H9 (cell line): ENCODE measurements at regions not wholly inside any gene's neighbourhood (a gene's known extent, or its start where the extent isn't known, plus 50 kb on each side); places are given as distances from the start of the nearest gene placed in this dataset.

Source experiments
- DNase-seq: peaks from one replicate; pipeline ENCODE4 v3.0.0-alpha.2; 2017
- H2AFZ ChIP-seq: one replicate; pipeline ENCODE4 v1.6.1; 2013; ENCODE audit warnings: mild to moderate bottlenecking, low read length, control low read depth, moderate library complexity
- H2AK5ac ChIP-seq: 2 replicates; pipeline ENCODE4 v1.6.1; 2013; ENCODE audit warnings: low read length, control low read depth, mixed read lengths; ENCODE audit not compliant: insufficient read length
- H2BK120ac ChIP-seq: one replicate; pipeline ENCODE4 v1.6.1; 2013; ENCODE audit warnings: low read depth, mild to moderate bottlenecking, low read length, control low read depth, inconsistent platforms; ENCODE audit not compliant: poor library complexity, severe bottlenecking
- H2BK12ac ChIP-seq: 2 replicates; pipeline ENCODE4 v1.6.1; 2013; ENCODE audit warnings: low read length, control low read depth, mixed read lengths, low read depth; ENCODE audit not compliant: insufficient read length
- H2BK15ac ChIP-seq: 2 replicates; pipeline ENCODE4 v1.6.1; 2013; ENCODE audit warnings: low read depth, low read length, control low read depth
- H2BK20ac ChIP-seq: one replicate; pipeline ENCODE4 v1.6.1; 2013; ENCODE audit warnings: low read depth, mild to moderate bottlenecking, low read length, control low read depth, inconsistent platforms; ENCODE audit not compliant: poor library complexity, severe bottlenecking
- H2BK5ac ChIP-seq: 2 replicates; pipeline ENCODE4 v1.6.1; 2013; ENCODE audit warnings: low read length, control low read depth, mixed read lengths; ENCODE audit not compliant: insufficient read length
- H3K14ac ChIP-seq: 2 replicates; pipeline ENCODE4 v1.6.1; 2013; ENCODE audit warnings: low read length, control low read depth; ENCODE audit not compliant: insufficient read depth
- H3K18ac ChIP-seq: 2 replicates; pipeline ENCODE4 v1.6.1; 2013; ENCODE audit warnings: low read depth, mild to moderate bottlenecking, mixed read lengths, low read length, control low read depth; ENCODE audit not compliant: insufficient read length
- H3K23ac ChIP-seq: 2 replicates; pipeline ENCODE4 v1.6.1; 2013; ENCODE audit warnings: low read length, control low read depth, mixed read lengths, low read depth; ENCODE audit not compliant: insufficient read length
- H3K23me2 ChIP-seq: 2 replicates; pipeline ENCODE4 v1.6.1; 2013; ENCODE audit warnings: low read depth, mild to moderate bottlenecking, mixed read lengths, low read length, control low read depth; ENCODE audit not compliant: insufficient read length, poor library complexity, severe bottlenecking
- H3K27ac ChIP-seq: 2 replicates; pipeline ENCODE4 v1.5.1; 2013; ENCODE audit warnings: low read length, control low read depth, mixed read lengths, low read depth; ENCODE audit not compliant: insufficient read length
- H3K27me3 ChIP-seq: 2 replicates; pipeline ENCODE4 v1.6.1; 2013; ENCODE audit warnings: low read length, control low read depth, inconsistent platforms; ENCODE audit not compliant: insufficient read depth
- H3K4ac ChIP-seq: 2 replicates; pipeline ENCODE4 v1.6.1; 2013; ENCODE audit warnings: low read depth, mild to moderate bottlenecking, control low read depth, inconsistent platforms, low read length, moderate library complexity
- H3K4me1 ChIP-seq: 2 replicates; pipeline ENCODE4 v1.6.1; 2013; ENCODE audit warnings: low read length, control low read depth, inconsistent platforms; ENCODE audit not compliant: insufficient read depth
- H3K4me2 ChIP-seq: 2 replicates; pipeline ENCODE4 v1.6.1; 2013; ENCODE audit warnings: low read length, control low read depth, mixed read lengths; ENCODE audit not compliant: insufficient read length, insufficient read depth
- H3K56ac ChIP-seq: 2 replicates; pipeline ENCODE4 v1.6.1; 2013; ENCODE audit warnings: low read depth, mild to moderate bottlenecking, mixed read lengths, low read length, control low read depth; ENCODE audit not compliant: insufficient read length
- H3K79me1 ChIP-seq: 2 replicates; pipeline ENCODE4 v1.6.1; 2013; ENCODE audit warnings: low read depth, mild to moderate bottlenecking, moderate library complexity, low read length, control low read depth, inconsistent platforms; ENCODE audit not compliant: insufficient read depth, poor library complexity, severe bottlenecking
- H3K79me2 ChIP-seq: 2 replicates; pipeline ENCODE4 v1.6.1; 2013; ENCODE audit warnings: low read length, control low read depth, inconsistent platforms; ENCODE audit not compliant: insufficient read depth
- H3K9ac ChIP-seq: 2 replicates; pipeline ENCODE4 v1.6.1; 2013; ENCODE audit warnings: low read length, control low read depth, mixed read lengths; ENCODE audit not compliant: insufficient read length; ENCODE audit errors: extremely low read depth
- H3K9me3 ChIP-seq: one replicate; pipeline ENCODE4 v1.6.1; 2013; ENCODE audit warnings: low read depth, low read length, inconsistent platforms; ENCODE audit not compliant: control insufficient read depth
- H3T11ph ChIP-seq: one replicate; pipeline ENCODE4 v1.6.1; 2013; ENCODE audit warnings: mild to moderate bottlenecking, low read length, control low read depth, inconsistent platforms
- H4K20me1 ChIP-seq: one replicate; pipeline ENCODE4 v1.6.1; 2013; ENCODE audit not compliant: control insufficient read depth, insufficient read length, insufficient read depth
- H4K5ac ChIP-seq: 2 replicates; pipeline ENCODE4 v1.6.1; 2013; ENCODE audit warnings: low read depth, mild to moderate bottlenecking, mixed read lengths, low read length, control low read depth; ENCODE audit not compliant: insufficient read length
- H4K8ac ChIP-seq: replicated peaks from 2 replicates; pipeline ENCODE4 v1.6.1; 2013; ENCODE audit warnings: low read length, control low read depth, mixed read lengths, low read depth; ENCODE audit not compliant: insufficient read length
- H4K91ac ChIP-seq: 2 replicates; pipeline ENCODE4 v1.6.1; 2013; ENCODE audit warnings: low read depth, mild to moderate bottlenecking, moderate library complexity, mixed read lengths, low read length, control low read depth; ENCODE audit not compliant: insufficient read length
- H3K27ac Mint-ChIP-seq, 3 experiments: 2 replicates in 2 of 3; 3 replicates in 1 of 3; pipeline ENCODE4 v1.8.0; 2020 to 2021; ENCODE audit warnings: mixed read lengths in 3 of 3, mild to moderate bottlenecking in 1 of 3, moderate library complexity in 1 of 3
- H3K27me3 Mint-ChIP-seq: 2 replicates; pipeline ENCODE4 v1.8.0; 2021; ENCODE audit warnings: low read depth, mild to moderate bottlenecking, moderate library complexity, mixed read lengths
- H3K36me3 Mint-ChIP-seq, 3 experiments: 2 replicates in 2 of 3; 3 replicates in 1 of 3; pipeline ENCODE4 v1.8.0; 2020 to 2021; ENCODE audit warnings: low read depth in 3 of 3, mixed read lengths in 3 of 3; ENCODE audit not compliant: insufficient read depth in 1 of 3
- H3K4me1 Mint-ChIP-seq, 2 experiments: 2 replicates each; pipeline ENCODE4 v1.8.0; 2020; ENCODE audit warnings: mixed read lengths in 2 of 2
- H3K4me3 Mint-ChIP-seq, 2 experiments: 2 replicates in 1 of 2; 3 replicates in 1 of 2; pipeline ENCODE4 v1.8.0; 2020 to 2021; ENCODE audit warnings: mild to moderate bottlenecking in 2 of 2, mixed read lengths in 2 of 2, moderate library complexity in 1 of 2
- H3K9me3 Mint-ChIP-seq, 2 experiments: 2 replicates in 1 of 2; 3 replicates in 1 of 2; pipeline ENCODE4 v1.8.0; 2020; ENCODE audit warnings: mild to moderate bottlenecking in 2 of 2, mixed read lengths in 2 of 2, moderate library complexity in 1 of 2
- WGBS: extraction: QIAGEN DNeasy Blood & Tissue Kit; methylation state at CpG from one replicate; pipeline ENCODE4 v1.1.7; 2013; ENCODE audit warnings: missing lambda C conversion rate, low lambda C conversion rate, mixed read lengths; ENCODE audit not compliant: insufficient read length; ENCODE audit errors: extremely low coverage; 5-methylcytosine and 5-hydroxymethylcytosine counted together
- TF ChIP-seq, protein P1 (sequence below): fragments of 200-600 bp; sonication (generic); conservative IDR thresholded peaks from 3 replicates; pipeline ENCODE4 v1.8.0; 2021; ENCODE audit warnings: antibody characterized with exemption, mild to moderate bottlenecking

DNA sequence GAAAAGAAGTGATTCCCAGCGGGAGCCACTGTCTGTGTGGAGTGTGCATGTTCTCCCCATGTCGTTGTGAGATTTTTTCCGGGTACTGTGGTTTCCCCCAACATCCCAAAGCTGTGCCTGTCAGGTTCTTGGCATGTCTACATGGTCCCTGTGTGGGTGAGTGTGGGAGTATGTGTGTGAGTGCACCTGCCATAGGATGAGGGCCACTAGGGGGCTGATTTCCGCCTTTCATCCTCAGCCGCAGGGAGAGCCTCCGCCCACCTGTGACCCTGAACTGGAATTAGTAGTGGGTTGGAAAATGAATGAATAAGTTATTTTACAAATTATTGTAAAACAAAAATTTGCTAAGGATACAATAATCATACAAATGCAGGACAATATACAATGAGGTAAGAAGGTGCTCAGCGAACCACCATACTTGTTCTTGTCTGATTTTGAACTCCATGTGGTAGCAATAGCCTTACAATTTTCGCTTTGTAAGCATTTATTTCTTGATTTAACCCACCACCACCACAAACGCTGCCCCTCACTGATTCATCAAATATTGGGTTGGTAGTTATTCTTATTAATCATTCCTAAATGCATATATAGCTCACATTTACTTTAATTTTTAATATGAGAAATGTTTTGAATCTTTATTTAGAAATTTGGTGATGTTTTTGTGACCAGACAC lies 641.2 kb upstream of the VSTM2A start:
- Histone ChIP-seq H2BK12ac (no peak overlapping the region), H4K20me1 (no peaks in the 10 kb centered on the region), H3K4me2 (no peak overlapping the region), H3K23me2 (no peaks in the 10 kb centered on the region), H3K79me2 (no peaks in the 10 kb centered on the region), H3K23ac (no peak overlapping the region), H2AFZ (no peak overlapping the region), H3K4ac (no peak overlapping the region), H4K5ac (no peak overlapping the region), H3K9me3 (no peaks in the 10 kb centered on the region), H3K18ac (no peak overlapping the region), H4K91ac (no peak overlapping the region), H2AK5ac (no peak overlapping the region), H2BK5ac (no peak overlapping the region), H3T11ph (no peak overlapping the region), H3K56ac (no peak overlapping the region), H3K79me1 (no peaks in the 10 kb centered on the region), H3K4me1 (no peaks in the 10 kb centered on the region), H3K27me3 (no peaks in the 10 kb centered on the region), H3K27ac (no peak overlapping the region), H3K9ac (no peak overlapping the region), H4K8ac (no peak overlapping the region), H2BK15ac (no peak overlapping the region), H2BK120ac (no peak overlapping the region), H2BK20ac (no peak overlapping the region), H3K14ac (no peak overlapping the region)
- Mint-ChIP-seq H3K4me1 (peaks cover 6% of the 10 kb centered on the region in 2 experiments), H3K9me3 (peaks cover 0 to 11% of the 10 kb centered on the region in 2 experiments; a peak in 4 of 5 replicates), H3K36me3 (peaks cover 0 to 5% (median 2%) of the 10 kb centered on the region in 3 experiments; a peak in 3 of 7 replicates), H3K27me3 (no peaks in the 10 kb centered on the region), H3K4me3 (no peak overlapping the region), H3K27ac (no peak overlapping the region)
- no peak for DNase-seq
- no CpG with 5 or more reads among the region's 9 CpGs for WGBS
- TF ChIP-seq, protein P1, sequence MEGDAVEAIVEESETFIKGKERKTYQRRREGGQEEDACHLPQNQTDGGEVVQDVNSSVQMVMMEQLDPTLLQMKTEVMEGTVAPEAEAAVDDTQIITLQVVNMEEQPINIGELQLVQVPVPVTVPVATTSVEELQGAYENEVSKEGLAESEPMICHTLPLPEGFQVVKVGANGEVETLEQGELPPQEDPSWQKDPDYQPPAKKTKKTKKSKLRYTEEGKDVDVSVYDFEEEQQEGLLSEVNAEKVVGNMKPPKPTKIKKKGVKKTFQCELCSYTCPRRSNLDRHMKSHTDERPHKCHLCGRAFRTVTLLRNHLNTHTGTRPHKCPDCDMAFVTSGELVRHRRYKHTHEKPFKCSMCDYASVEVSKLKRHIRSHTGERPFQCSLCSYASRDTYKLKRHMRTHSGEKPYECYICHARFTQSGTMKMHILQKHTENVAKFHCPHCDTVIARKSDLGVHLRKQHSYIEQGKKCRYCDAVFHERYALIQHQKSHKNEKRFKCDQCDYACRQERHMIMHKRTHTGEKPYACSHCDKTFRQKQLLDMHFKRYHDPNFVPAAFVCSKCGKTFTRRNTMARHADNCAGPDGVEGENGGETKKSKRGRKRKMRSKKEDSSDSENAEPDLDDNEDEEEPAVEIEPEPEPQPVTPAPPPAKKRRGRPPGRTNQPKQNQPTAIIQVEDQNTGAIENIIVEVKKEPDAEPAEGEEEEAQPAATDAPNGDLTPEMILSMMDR = peak; percentile 53
